ENCODE measurements at regions not wholly inside any gene's neighbourhood (a gene's known extent, or its start where the extent isn't known, plus 50 kb on each side); places are given as distances from the start of the nearest gene placed in this dataset.

DNA sequence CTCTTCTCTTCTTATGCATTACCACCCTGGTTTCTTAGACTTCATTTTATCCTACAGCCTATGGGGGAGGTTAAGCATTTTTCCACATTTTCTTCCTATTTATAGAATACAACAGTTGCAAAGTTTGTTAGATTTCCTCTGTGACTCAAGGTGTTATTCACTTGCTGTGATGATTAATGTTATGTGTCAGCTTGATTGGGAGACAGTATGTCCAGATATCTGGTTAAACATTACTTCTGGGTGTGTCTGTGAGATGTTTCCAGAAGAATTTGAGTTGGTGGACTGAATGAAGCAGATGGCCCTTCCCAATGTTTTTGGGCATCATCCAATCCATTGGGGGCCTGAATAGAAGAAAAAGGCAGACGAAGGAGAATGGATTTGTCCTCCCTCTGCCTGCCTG, 131.3 kb downstream of the C6orf118 start:
- no peak overlapping the region for H3K4me3 ChIP-seq
- no peaks in the 10 kb centered on the region for H3K4me1 ChIP-seq (replicated peaks)
- TF ChIP-seq POLR2A (IDR thresholded peaks at IDR 0.05) (no peak), POLR2AphosphoS5 (IDR thresholded peaks at IDR 0.05) (no peak)
- TF ChIP-seq, protein P1, sequence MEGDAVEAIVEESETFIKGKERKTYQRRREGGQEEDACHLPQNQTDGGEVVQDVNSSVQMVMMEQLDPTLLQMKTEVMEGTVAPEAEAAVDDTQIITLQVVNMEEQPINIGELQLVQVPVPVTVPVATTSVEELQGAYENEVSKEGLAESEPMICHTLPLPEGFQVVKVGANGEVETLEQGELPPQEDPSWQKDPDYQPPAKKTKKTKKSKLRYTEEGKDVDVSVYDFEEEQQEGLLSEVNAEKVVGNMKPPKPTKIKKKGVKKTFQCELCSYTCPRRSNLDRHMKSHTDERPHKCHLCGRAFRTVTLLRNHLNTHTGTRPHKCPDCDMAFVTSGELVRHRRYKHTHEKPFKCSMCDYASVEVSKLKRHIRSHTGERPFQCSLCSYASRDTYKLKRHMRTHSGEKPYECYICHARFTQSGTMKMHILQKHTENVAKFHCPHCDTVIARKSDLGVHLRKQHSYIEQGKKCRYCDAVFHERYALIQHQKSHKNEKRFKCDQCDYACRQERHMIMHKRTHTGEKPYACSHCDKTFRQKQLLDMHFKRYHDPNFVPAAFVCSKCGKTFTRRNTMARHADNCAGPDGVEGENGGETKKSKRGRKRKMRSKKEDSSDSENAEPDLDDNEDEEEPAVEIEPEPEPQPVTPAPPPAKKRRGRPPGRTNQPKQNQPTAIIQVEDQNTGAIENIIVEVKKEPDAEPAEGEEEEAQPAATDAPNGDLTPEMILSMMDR (IDR thresholded peaks at IDR 0.05) = no peak
- H3K9me3 ChIP-seq = no peaks in the 10 kb centered on the region
- H3K27me3 ChIP-seq (replicated peaks; ENCODE audit: insufficient read depth) = no peaks in the 10 kb centered on the region
- 79% methylated on average over 1 of the region's 1 CpG for WGBS
- no peak overlapping the region for H3K27ac ChIP-seq
- no peaks in the 10 kb centered on the region for H3K36me3 ChIP-seq
- no peak for DNase-seq (ENCODE audit: low spot score)
- intact Hi-C loops (cut with DNase I) = no loop called here

DNA sequence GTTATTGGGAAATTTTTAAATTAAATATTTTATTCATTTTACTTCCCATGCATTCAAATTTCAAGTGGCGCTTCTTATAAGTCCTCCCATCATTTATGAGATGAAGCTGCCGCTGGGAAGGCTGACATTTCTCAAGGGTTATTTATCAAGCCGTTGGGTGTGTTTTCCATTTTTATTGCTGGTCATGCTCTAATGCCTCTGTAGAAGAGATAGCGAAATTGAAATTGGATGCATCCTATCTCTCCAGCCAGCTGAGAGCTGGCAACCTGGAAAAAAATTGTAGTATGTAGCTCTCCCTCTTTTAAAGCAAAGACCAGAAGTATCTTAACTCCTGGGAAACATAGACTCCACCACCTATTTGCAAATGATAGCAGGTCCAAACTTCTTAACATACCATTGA, 135.9 kb downstream of the C6orf118 start:
- no peaks in the 10 kb centered on the region for H3K9me3 ChIP-seq
- no peak overlapping the region for H3K27ac ChIP-seq
- intact Hi-C loops (cut with DNase I) = no loop called here
- no peaks in the 10 kb centered on the region for H3K36me3 ChIP-seq
- no peak overlapping the region for H3K4me3 ChIP-seq
- no peaks in the 10 kb centered on the region for H3K4me1 ChIP-seq (replicated peaks)
- no peak for DNase-seq (ENCODE audit: low spot score)
- TF ChIP-seq, protein P1 (IDR thresholded peaks at IDR 0.05) = no peak
- no peak for TF ChIP-seq POLR2A (IDR thresholded peaks at IDR 0.05)
- no peak for TF ChIP-seq POLR2AphosphoS5 (IDR thresholded peaks at IDR 0.05)
- no peaks in the 10 kb centered on the region for H3K27me3 ChIP-seq (replicated peaks; ENCODE audit: insufficient read depth)
- WGBS = 68% methylated on average over 4 of the region's 4 CpGs

DNA sequence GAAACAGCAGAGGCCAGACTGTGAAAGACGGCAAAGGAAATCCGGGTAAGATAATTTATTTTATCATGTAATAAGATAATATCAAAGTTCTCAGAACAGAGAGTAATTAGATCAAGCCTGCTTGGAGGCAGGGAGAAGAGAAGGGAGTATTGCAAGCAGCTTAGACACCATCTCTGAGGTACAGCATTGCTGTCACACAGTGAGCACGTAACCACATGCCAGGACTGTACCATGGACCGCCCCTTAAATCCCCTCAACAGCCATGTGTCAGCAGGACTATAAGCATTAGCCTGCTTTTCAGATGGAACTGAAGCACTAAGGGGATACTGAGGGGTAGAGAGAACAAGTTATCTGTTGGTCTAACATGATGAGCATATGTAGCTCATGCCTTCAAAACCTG, 141.5 kb downstream of the C6orf118 start:
- TF ChIP-seq POLR2A (IDR thresholded peaks at IDR 0.05) (no peak), POLR2AphosphoS5 (IDR thresholded peaks at IDR 0.05) (no peak)
- TF ChIP-seq, protein P1 (IDR thresholded peaks at IDR 0.05) = no peak
- intact Hi-C loops (cut with DNase I) = no loop called here

DNA sequence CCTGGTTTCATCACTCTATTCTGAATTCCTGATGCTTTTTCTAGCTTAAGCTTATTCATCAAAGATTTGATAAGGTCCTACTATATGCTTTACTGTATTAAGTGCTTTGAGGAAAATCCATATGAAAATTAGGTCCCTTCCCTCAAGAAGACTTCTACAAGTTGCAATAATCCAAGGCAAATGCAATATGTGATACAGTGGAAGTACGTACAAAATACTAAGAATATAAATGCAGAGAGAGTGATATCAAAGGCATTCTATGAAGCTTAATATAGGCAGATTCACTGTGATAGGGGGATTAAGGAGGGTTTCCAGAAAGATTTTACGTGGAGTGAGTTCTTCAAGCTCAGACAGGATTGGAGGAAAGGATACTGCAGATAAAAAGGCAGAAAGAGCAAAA, 142.1 kb downstream of the C6orf118 start:
- Histone ChIP-seq H3K4me3 (no peak overlapping the region), H3K27me3 (replicated peaks; ENCODE audit: insufficient read depth) (no peaks in the 10 kb centered on the region), H3K4me1 (replicated peaks) (no peaks in the 10 kb centered on the region), H3K9me3 (no peaks in the 10 kb centered on the region), H3K36me3 (no peaks in the 10 kb centered on the region), H3K27ac (no peak overlapping the region)
- TF ChIP-seq, protein P1 (IDR thresholded peaks at IDR 0.05) = no peak
- no peak for TF ChIP-seq POLR2A (IDR thresholded peaks at IDR 0.05)
- TF ChIP-seq POLR2AphosphoS5 (IDR thresholded peaks at IDR 0.05) = no peak
- intact Hi-C loops (cut with DNase I) = no loop called here
- WGBS = 30% methylated on average over 2 of the region's 2 CpGs
- DNase-seq (ENCODE audit: low spot score) = no peak

More for the DNA sequence above, 141.5 kb downstream of the C6orf118 start:
- no peak overlapping the region for H3K27ac ChIP-seq
- no peaks in the 10 kb centered on the region for H3K9me3 ChIP-seq
- H3K36me3 ChIP-seq = no peaks in the 10 kb centered on the region
- H3K4me3 ChIP-seq = no peak overlapping the region
- DNase-seq (ENCODE audit: low spot score) = no peak
- H3K4me1 ChIP-seq (replicated peaks) = no peaks in the 10 kb centered on the region
- 33% methylated on average over 4 of the region's 4 CpGs for WGBS
- H3K27me3 ChIP-seq (replicated peaks; ENCODE audit: insufficient read depth) = no peaks in the 10 kb centered on the region

DNA sequence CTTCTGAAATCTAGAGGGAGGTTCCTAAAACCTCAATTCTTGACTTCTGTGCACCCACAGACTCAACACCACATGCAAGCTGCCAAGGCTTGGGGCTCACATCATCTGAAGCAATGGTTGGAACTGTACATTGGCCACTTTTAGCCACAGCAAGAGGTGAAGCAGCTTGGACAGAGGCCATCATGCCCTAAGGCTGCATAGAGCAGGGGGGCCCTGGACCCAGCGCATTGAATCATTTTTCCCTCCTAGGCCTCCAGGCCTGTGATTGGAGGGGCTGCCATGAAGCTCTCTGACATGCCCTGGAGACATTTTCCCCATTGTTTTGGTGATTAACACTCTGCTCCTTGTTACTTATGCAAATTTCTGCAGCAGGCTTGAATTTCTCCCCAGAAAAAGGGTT, 145.9 kb downstream of the C6orf118 start:
- no peak overlapping the region for H3K4me3 ChIP-seq
- intact Hi-C loops (cut with DNase I) = no loop called here

More for the DNA sequence above, 145.9 kb downstream of the C6orf118 start:
- Histone ChIP-seq H3K27ac (no peak overlapping the region), H3K9me3 (no peaks in the 10 kb centered on the region), H3K27me3 (replicated peaks; ENCODE audit: insufficient read depth) (no peaks in the 10 kb centered on the region), H3K4me1 (replicated peaks) (no peaks in the 10 kb centered on the region), H3K36me3 (no peaks in the 10 kb centered on the region)
- TF ChIP-seq POLR2AphosphoS5 (IDR thresholded peaks at IDR 0.05) (no peak), POLR2A (IDR thresholded peaks at IDR 0.05) (no peak)
- TF ChIP-seq, protein P1 (IDR thresholded peaks at IDR 0.05) = no peak
- WGBS = 93% methylated on average over 1 of the region's 1 CpG
- no peak for DNase-seq (ENCODE audit: low spot score)
